ENCODE measurements at regions not wholly inside any gene's neighbourhood (a gene's known extent, or its start where the extent isn't known, plus 50 kb on each side); places are given as distances from the start of the nearest gene placed in this dataset.
"Not testable (repeated sequence)": the region's sequence is repeated elsewhere in the genome, so short reads cannot be mapped to it uniquely, and the experiment has no call there.

- TF ChIP-seq CTCF (IDR thresholded peaks at IDR 0.05; ENCODE audit: insufficient read depth, low read length); POLR2AphosphoS5 (IDR thresholded peaks at IDR 0.05; ENCODE audit: low read depth): not testable (repeated sequence)
These were observed 643.6 kb downstream of the NR2F1-AS1 start for GRCh38 chr5:92937396-92937795.

Measured in HL-60 (cell line).